ENCODE measurements at regions not wholly inside any gene's neighbourhood (a gene's known extent, or its start where the extent isn't known, plus 50 kb on each side); places are given as distances from the start of the nearest gene placed in this dataset.

DNA sequence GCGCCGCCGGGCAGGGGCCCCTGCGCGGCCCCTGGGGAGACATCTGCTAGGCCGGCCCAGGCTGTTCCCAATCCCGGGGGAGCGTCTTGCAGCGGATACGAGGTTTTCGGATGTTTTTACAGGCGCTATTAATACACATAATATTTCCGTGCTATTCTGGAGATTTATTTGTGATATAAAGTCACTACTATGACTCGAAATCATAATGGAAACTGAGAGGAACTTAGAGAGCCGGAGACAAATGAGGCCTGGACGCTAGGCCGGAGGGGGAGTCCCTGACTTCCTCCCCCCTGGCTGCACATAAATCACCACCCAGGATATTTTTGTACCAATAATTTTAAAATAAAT is 91.7 kb upstream of the ANO1 start:
- intact Hi-C loops (cut with micrococcal nuclease) = no loop called here

DNA sequence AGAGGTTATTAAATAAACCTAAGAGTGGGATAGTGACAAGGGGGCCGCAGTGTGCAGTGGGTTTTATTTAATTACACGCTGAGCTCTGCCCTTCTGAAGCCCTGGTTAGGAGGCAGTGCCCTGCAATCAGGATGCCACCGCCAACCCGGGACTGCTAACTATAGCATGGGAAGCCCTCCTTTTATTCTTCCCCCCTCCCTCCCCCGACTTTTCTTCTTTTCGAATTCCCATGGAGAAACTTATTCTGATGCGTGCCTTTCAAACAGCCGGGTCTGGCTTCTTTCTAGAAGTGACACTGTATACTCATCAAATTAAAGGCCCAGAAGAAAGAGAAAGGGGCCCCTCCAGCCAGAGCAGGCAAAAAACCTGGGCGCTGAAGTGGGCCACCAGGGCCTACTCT is 91.3 kb upstream of the ANO1 start:
- intact Hi-C loops (cut with micrococcal nuclease) = no loop called here

DNA sequence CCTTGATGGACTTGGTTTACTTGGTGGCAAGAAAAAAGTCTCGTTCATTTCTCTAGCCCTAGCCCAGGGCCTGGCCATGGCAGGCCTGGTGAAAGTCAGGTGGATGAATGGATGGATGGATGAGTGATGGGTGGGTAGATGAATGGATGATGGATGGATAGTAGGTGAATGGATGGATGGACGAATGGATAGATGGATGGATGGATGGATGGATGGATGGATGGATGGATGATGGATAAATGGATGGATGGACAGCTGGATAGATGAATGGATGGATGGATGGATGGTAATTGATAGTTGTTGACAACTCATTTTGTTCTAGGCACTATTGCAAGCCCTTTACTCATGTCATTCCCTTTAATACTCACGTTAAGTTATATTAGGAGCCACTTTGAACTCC is 86.1 kb upstream of the ANO1 start:
- intact Hi-C loops (cut with micrococcal nuclease) = no loop called here

- intact Hi-C loops (cut with micrococcal nuclease) = no loop called here
These were observed 85.0 kb upstream of the ANO1 start for GRCh38 chr11:69992943-69993694.

DNA sequence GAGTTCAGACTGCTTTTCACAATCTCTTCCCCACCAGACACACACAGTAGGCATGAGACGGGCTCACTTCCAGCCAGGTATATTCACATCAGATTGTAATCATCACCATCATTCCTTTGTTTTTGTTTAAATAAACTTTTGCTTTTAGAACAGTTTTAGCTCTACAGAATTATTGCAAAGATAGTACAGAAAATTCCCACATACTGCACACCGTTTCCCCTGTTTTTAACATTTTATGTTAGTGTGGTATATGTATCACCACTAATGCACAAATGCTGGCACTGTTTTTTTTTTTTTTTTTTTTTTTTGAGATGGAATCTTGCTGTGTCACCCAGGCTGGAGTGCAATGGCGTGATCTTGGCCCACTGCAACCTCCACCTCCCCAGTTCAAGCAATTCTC is 83.3 kb upstream of the ANO1 start:
- intact Hi-C loops (cut with micrococcal nuclease) = no loop called here

DNA sequence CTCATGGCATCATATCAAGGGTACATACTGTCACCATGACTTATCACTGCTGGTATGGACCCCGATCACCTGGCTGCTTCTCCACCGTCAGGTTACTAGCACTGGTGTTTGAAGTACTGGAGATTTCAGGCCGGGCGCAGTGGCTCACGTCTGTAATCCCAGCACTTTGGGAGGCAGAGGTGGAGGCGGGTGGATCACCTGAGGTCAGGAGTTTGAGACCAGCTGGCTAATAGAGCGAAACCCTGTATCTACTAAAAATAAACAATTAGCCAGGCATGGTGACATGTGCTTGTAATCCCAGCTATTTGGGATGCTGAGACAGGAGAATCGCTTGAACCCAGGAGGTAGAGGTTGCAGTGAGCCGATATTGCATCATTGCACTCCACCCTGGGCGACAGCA is 82.4 kb upstream of the ANO1 start:
- intact Hi-C loops (cut with micrococcal nuclease) = no loop called here

DNA sequence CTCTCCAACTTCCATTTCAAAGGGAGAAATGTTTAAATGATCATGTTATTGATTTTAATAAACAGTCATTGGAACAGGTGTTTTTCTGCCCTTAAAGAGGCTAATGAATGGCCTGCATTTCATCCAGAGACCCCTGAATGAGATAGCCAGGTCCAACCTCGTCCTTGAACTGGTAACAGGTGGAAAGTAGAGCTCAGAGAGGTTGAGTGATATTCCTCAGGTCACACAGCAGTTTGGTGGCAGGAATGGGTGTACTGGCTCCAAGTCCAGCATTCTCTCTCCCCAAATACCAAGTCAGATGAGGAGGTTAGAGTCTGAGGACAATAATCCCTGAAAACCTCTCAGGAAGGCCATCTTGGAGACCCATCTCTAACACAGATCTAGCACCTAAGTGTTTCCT is 81.7 kb upstream of the ANO1 start:
- intact Hi-C loops (cut with micrococcal nuclease) = no loop called here

DNA sequence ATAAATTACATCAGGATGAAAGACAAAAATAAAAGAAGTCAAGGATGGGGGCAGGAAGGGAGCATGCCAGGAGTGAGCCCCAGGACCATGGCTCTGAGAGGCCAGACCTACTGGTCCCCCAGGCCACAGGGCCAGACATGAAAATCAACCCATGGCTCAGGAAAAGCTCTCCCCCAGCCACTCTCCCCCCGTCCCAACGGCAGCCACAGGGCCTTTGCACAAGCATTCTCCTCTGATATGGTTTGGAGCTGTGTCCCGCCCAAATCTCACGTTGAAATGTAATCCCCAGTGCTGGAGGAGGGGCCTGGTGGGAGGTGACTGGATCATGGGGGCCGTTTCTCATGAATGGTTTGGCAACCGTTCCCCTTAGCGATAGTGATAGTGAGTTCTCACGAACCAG is 80.8 kb upstream of the ANO1 start:
- intact Hi-C loops (cut with micrococcal nuclease) = no loop called here

- intact Hi-C loops (cut with micrococcal nuclease) = no loop called here
These were observed 78.4 kb upstream of the ANO1 start for GRCh38 chr11:69999721-70000120.

DNA sequence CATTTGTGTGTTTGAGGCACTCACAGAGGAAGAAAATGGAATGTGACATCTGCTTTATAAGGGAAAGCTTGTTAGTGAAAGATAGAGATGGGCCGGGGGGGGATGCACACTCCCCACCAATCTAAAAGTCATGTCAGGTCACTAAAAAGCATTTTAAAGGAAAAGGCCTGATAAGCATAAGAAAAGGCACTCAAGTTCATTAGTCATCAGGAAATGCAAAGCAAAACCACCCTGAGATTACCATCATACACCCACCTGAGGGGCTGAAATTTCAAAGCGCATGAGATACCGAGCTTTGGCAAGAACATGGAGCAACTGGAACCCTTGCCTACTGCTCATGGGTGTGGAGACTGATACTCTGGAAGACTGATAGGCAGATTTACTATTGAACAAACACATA is 77.9 kb upstream of the ANO1 start:
- intact Hi-C loops (cut with micrococcal nuclease) = no loop called here

- intact Hi-C loops (cut with micrococcal nuclease) = no loop called here
These were observed 76.9 kb upstream of the ANO1 start for GRCh38 chr11:70001246-70001645.

DNA sequence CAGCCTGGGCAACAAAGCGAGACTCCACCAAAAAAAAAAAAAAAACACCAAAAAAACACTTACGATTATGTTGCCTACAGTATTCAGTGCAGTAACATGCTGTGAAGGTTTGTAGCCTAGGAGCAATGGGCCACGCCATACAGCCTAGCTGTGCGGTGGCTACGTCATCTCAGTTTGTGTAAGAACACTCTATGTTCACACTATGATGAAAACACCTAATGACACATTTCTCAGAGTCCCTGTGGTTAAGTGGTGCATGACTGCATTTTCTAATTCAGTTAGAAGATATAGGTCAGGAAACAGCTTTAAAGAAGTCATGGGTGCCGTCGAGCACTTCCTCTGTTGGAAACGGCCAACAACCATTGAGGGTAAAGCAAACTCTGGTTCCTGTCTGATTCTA is 75.7 kb upstream of the ANO1 start:
- intact Hi-C loops (cut with micrococcal nuclease) = no loop called here

- intact Hi-C loops (cut with micrococcal nuclease) = no loop called here
These were observed 72.9 kb upstream of the ANO1 start for GRCh38 chr11:70005107-70005818.

- intact Hi-C loops (cut with micrococcal nuclease) = no loop called here
These were observed 70.3 kb upstream of the ANO1 start for GRCh38 chr11:70007796-70008195.

- intact Hi-C loops (cut with micrococcal nuclease) = no loop called here
These were observed 67.3 kb upstream of the ANO1 start for GRCh38 chr11:70010774-70011173.

- intact Hi-C loops (cut with micrococcal nuclease) = no loop called here
These were observed 65.9 kb upstream of the ANO1 start for GRCh38 chr11:70012134-70012733.

DNA sequence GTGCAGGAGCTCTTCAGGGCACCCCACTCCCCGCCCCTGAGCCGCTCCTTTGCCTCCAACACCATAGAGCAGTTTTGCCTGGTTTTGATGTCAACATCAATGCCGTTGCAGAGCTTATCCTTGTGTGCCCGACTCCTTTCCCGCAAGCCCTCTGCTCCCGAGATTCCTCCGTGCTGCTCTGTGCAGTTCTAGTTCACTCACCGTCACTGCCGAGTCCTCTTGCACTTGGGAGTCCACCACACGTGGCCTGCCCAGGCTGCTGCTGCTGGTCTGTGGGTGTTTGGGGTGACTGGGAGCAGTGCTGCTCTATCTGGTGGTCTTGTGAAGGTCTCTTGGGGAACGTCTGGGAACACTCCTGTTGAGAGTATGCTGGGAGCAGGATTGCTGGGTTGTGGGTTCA is 63.8 kb upstream of the ANO1 start:
- intact Hi-C loops (cut with micrococcal nuclease) = no loop called here

GRCh38 chr11:70016666-70017367 is 61.3 kb upstream of the ANO1 start:
- intact Hi-C loops (cut with micrococcal nuclease) = no loop called here

DNA sequence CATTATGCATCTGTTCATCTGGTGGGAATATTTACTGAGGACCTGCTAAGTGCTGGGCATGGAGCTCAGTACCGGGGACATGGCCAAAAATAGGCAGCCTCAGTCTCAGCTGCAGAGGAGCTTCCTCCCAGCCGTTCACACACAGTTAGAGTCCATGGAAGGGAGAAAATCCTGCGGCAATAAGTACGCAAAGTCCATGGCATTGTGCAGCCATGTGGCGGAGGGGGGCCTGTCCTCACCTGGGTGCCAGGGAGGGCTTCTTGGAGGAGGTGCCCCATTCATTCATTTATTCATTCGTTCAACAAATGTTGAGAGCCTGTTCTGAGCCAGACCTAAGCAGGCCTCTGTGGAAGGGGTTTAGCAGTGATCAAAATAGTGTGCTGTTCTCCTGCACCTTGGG is 59.3 kb upstream of the ANO1 start:
- intact Hi-C loops (cut with micrococcal nuclease) = no loop called here

GRCh38 chr11:70019576-70020011 is 58.5 kb upstream of the ANO1 start:
- intact Hi-C loops (cut with micrococcal nuclease) = no loop called here

- intact Hi-C loops (cut with micrococcal nuclease) = no loop called here
These were observed 57.5 kb upstream of the ANO1 start for GRCh38 chr11:70020336-70021214.
